ENCODE measurements at regions not wholly inside any gene's neighbourhood (a gene's known extent, or its start where the extent isn't known, plus 50 kb on each side); places are given as distances from the start of the nearest gene placed in this dataset.

DNA sequence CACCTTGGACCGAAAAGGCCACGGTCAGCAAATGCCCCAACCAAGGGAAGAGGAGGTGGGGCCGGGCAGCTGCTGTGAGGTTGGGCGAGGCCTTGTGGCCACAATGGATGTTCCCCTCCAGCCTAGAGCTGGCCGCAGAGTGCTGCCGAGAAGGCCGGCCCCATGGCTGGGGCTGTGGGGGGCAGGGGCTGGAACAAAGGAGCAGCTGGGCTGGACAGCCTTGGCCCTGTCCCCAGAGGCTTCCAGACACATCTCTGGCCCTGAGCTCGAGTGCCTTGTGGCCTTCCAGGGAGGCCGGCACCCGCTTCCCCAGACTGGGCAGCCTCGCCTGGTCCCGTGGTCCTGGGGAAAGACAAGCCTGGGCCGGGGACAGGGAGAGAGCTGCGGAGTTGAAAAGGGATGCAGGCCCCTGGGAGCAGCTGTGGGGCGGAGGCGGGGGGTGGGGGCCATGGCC, 88.0 kb downstream of the PDGFA start:
- TF ChIP-seq, protein P1, sequence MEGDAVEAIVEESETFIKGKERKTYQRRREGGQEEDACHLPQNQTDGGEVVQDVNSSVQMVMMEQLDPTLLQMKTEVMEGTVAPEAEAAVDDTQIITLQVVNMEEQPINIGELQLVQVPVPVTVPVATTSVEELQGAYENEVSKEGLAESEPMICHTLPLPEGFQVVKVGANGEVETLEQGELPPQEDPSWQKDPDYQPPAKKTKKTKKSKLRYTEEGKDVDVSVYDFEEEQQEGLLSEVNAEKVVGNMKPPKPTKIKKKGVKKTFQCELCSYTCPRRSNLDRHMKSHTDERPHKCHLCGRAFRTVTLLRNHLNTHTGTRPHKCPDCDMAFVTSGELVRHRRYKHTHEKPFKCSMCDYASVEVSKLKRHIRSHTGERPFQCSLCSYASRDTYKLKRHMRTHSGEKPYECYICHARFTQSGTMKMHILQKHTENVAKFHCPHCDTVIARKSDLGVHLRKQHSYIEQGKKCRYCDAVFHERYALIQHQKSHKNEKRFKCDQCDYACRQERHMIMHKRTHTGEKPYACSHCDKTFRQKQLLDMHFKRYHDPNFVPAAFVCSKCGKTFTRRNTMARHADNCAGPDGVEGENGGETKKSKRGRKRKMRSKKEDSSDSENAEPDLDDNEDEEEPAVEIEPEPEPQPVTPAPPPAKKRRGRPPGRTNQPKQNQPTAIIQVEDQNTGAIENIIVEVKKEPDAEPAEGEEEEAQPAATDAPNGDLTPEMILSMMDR (IDR thresholded peaks at IDR 0.05; ENCODE audit: insufficient read depth, low read length, poor library complexity, severe bottlenecking): no peak
- no peaks in the 10 kb centered on the region for H3K27me3 ChIP-seq (replicated peaks; ENCODE audit: control insufficient read depth, insufficient read depth, low read length)
- no peak overlapping the region for H3K4me3 ChIP-seq (replicated peaks; ENCODE audit: low read depth, low read length)
- DNase-seq (ENCODE audit: extremely low read depth, insufficient read length): no peak
- H3K36me3 ChIP-seq (ENCODE audit: control insufficient read depth, insufficient read depth, low read length): no peaks in the 10 kb centered on the region

DNA sequence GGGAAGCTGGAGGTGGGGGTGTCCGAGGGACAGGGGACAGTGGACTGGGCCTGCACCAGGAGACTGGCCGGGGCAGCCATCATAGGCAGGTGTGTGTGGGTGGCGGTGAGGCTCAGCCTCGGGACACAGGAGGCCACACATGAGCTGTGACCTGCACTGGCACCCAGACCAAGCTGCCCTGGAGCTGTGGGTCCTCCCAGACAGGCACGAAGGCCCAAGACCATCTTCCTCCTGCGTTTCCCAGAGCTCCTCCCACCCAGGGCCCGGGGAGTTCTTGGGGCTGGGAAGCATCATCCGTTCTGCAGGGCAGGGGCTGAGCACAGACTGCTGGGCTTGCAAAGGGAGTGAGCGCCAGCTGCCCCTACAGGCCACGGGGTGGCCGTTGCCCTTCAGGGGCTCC, 87.4 kb downstream of the PDGFA start:
- Histone ChIP-seq H3K36me3 (ENCODE audit: control insufficient read depth, insufficient read depth, low read length) (no peaks in the 10 kb centered on the region), H3K27me3 (replicated peaks; ENCODE audit: control insufficient read depth, insufficient read depth, low read length) (no peaks in the 10 kb centered on the region), H3K4me3 (replicated peaks; ENCODE audit: low read depth, low read length) (no peak overlapping the region)
- TF ChIP-seq, protein P1 (IDR thresholded peaks at IDR 0.05; ENCODE audit: insufficient read depth, low read length, poor library complexity, severe bottlenecking): no peak
- DNase-seq (ENCODE audit: extremely low read depth, insufficient read length): no peak

DNA sequence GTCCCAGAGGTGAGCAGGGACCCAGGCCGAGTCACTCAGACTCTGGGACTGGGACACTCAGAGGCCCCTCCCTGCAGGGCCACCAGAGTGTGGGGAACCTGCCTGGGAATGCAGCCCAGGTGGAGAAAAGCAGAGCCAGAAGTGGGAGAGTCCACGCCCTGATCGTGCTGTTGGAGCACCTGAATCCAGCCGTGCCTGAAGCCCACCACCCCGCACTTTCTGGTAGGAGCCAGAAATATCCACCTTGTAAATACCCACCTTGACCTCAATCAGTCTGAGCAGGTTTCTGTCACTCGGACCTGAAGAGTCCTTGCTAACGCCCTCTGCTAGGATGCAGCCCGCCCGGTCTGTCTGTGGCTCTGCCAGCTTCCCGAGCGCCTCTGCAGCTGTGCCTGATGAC, 86.7 kb downstream of the PDGFA start:
- TF ChIP-seq, protein P1 (IDR thresholded peaks at IDR 0.05; ENCODE audit: insufficient read depth, low read length, poor library complexity, severe bottlenecking): no peak
- Histone ChIP-seq H3K36me3 (ENCODE audit: control insufficient read depth, insufficient read depth, low read length) (no peaks in the 10 kb centered on the region), H3K27me3 (replicated peaks; ENCODE audit: control insufficient read depth, insufficient read depth, low read length) (no peaks in the 10 kb centered on the region), H3K4me3 (replicated peaks; ENCODE audit: low read depth, low read length) (no peak overlapping the region)
- DNase-seq (ENCODE audit: extremely low read depth, insufficient read length): no peak

DNA sequence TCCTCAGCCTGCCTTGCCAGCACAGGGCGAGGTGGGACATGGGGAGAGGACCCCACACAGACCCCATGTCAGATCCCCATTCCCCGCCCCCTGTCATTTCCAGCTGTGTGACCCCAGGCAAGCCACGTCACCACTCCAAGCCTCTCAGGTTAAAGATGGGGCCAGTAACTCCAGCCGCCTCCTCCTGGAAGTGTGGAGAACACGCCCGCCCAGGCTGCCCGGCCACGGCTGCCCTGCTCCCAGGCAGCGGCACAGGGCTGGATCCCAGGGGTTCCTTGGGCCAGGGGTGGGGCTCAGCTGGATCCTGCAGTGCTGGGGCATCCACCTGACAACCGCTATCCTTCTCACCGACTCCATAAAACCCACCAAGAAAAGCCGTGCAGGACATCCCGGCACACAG, 86.1 kb downstream of the PDGFA start:
- TF ChIP-seq, protein P1 (IDR thresholded peaks at IDR 0.05; ENCODE audit: insufficient read depth, low read length, poor library complexity, severe bottlenecking): no peak
- DNase-seq (ENCODE audit: extremely low read depth, insufficient read length): no peak
- Histone ChIP-seq H3K27me3 (replicated peaks; ENCODE audit: control insufficient read depth, insufficient read depth, low read length) (no peaks in the 10 kb centered on the region), H3K36me3 (ENCODE audit: control insufficient read depth, insufficient read depth, low read length) (no peaks in the 10 kb centered on the region), H3K4me3 (replicated peaks; ENCODE audit: low read depth, low read length) (no peak overlapping the region)

DNA sequence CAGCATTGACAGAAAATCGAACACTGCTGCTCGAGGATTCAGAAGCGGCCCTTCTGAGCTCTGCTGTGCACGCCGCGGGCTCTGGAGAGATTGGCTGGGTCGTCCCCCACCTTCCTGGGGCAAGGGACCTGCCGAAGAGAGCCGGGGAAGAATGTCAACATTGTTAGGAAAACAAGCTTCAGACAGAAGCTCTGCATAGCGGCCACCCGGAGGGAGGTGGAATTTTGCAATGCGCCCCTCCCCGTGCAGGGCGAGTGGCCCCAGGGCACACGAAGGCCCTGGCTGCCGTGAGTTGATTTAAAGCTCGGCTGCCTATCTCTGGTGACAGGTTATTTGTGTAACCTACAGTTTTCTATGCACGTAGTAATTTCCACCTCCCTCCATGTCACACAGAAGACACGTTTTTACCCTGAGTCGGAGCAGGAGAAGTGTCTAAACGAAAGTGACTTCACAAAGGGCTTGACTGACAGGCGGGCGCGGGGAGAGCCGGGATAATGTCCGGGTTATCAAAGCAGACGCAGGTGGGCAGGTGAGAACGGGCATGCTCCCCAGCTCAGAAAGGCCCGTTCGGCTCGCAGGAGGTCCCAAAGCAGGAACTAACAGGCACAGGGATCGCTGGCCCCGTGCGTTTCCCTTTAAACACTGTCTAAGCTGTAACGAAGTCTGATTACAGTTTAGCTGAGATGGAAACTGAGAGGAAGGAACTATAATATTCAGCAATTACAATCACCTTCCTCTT, 84.6 kb downstream of the PDGFA start:
- no peak overlapping the region for H3K4me3 ChIP-seq (replicated peaks; ENCODE audit: low read depth, low read length)
- DNase-seq (ENCODE audit: extremely low read depth, insufficient read length): no peak
- TF ChIP-seq, protein P1 (IDR thresholded peaks at IDR 0.05; ENCODE audit: insufficient read depth, low read length, poor library complexity, severe bottlenecking): no peak
- no peaks in the 10 kb centered on the region for H3K27me3 ChIP-seq (replicated peaks; ENCODE audit: control insufficient read depth, insufficient read depth, low read length)
- H3K36me3 ChIP-seq (ENCODE audit: control insufficient read depth, insufficient read depth, low read length): no peaks in the 10 kb centered on the region

All from GM06990 (cell line).